ENCODE measurements at regions not wholly inside any gene's neighbourhood (a gene's known extent, or its start where the extent isn't known, plus 50 kb on each side); places are given as distances from the start of the nearest gene placed in this dataset.
A peak's percentile ranks its signal among the peaks of the same experiment; 100 is the strongest.

GRCh38 chr2:22560021-22560420 lies 825.0 kb upstream of the KLHL29 start:
- no peak for DNase-seq (ENCODE audit: low read depth)

DNA sequence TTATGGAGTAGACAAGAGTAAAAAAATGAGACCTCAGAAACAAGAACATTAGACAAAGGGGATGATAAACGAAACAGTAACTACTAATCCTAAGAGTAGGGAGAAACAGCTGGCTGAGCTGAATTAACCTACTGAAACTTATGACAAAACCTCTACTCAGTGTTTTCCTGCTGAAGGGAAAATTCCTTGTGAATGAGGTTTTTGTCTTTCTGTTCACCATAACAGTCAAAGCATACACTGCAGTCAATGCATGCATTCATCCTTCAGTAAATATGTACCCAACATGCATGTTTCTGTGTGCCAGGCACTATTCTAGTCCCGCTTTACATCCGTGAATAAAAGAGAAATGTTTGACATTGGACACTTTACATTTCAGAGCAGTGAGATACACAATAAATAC lies 805.6 kb upstream of the KLHL29 start:
- DNase-seq (ENCODE audit: low read depth), result no peak

DNA sequence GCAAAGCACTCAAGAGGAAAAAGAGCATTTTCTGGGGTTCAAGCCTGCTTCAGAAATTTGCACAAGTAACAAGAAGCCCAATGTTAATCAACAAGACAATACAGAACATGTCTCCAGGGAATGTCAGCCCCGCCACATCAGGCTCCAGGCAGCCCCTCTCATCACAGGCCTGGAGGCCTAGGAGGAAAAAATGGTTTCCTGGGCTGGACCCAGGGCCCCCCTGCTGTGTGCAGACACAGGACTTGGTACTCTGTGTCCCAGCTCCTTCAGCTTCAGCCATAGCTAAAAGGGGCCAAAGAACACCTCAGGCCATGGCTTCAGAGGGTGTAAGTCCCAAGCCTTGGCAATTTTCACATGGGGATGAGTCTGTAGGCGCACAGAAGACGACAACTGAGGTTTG lies 802.9 kb upstream of the KLHL29 start:
- DNase-seq (ENCODE audit: low read depth), result no peak

DNA sequence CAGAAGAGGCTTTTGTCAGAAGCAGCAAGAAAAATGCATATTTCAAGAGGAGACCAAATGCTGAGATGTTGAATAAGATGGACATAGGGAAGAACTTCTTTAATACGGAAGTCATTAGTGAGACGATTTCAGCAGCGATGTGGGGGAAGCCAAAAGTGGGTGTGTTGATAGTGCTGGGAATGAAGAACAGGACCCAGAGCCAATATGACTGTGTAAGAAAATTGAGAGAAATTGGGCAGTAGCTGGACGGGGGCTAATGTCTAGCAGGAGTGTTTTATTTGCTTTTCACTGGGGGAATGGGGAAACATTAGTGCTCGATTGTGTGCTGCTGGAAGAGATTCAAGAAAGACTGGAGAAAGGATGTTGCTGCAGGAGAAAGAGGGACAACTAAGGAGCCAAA lies 788.7 kb upstream of the KLHL29 start:
- peak; percentile 19 for DNase-seq (ENCODE audit: low read depth)

GRCh38 chr2:22600156-22600555 lies 784.8 kb upstream of the KLHL29 start:
- DNase-seq (ENCODE audit: low read depth), result no peak

GRCh38 chr2:22600999-22601398 lies 784.0 kb upstream of the KLHL29 start:
- no peak for DNase-seq (ENCODE audit: low read depth)

- no peak for DNase-seq (ENCODE audit: low read depth)
Measured at GRCh38 chr2:22604136-22604535, 780.8 kb upstream of the KLHL29 start.

DNA sequence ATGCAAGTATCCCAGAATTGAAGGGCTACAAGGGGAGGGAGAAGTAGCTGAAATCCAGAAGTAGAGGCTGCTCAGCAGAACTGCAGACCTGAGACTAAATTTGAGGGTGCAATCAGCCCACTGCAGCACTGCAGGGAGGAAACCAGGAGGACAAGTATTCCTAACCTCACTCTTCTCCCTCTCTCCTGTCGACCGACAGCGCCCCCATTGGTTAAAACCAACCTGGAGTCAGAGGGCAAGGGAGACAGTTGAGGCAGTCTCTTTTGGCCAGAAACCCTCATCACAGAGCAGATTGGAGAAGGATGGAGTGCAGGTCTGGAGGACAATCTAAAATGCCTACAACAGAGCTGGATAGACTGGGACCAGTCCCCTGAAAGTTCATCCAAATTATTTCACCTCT lies 768.9 kb upstream of the KLHL29 start:
- no peak for DNase-seq (ENCODE audit: low read depth)

DNA sequence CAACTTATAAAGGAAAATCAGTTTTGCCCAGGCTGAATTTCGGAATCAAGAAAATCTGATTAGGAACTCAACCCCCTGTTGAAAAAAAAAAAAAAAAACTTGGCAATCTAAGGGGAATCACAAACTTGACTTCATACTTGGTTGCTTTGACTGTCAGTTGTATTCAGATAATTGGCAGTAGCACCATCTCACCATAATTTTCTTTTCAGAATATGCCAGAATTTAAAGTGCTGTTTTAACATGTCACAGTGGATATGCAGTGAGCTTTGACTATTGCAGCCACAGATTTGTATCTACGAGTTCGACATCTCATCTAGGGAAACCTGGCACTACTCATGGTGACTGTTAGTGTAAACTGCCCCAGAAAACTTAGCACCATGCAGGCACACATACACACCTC lies 761.4 kb upstream of the KLHL29 start:
- no peak for DNase-seq (ENCODE audit: low read depth)

DNA sequence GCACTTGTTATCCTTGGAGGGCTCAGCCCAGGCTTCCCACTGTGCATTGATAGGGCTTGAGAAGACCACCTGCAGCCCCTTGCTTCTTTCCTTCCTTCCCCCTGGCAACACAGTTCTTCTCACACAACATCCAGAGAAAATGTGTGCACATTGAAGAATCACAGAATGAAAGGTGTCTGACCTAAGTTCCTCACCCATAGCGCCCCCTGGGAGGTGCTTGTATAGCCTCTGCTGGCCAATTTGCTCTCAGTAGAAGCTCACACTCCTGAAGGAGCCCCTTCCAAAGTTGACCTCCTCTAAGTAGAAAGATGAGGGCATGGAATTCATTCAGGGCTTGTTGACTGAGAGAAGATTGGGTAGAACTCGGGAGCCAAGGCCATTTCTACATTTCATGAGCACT lies 758.4 kb upstream of the KLHL29 start:
- no peak for DNase-seq (ENCODE audit: low read depth)

GRCh38 chr2:22628221-22628620 lies 756.8 kb upstream of the KLHL29 start:
- no peak for DNase-seq (ENCODE audit: low read depth)

DNA sequence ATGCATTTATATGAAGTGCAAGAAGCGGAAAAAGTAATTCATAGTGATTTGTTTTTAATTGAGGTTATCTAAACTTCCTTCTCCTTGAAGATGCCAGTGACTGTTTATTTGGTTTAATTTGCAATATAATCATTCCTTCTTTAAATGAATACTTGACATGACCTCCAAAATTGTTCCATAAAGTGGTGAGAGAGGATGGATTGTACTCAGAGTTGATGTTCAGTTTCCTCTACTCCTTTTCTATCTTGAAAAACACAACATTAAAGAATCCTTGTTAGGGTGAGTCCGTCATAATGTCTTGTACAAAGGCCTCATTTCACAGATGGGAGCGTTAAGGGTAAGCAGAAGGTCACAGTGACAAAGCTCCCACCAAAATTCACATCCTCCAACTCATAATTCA lies 756.1 kb upstream of the KLHL29 start:
- DNase-seq (ENCODE audit: low read depth), result no peak

- DNase-seq (ENCODE audit: low read depth), result no peak
Measured at GRCh38 chr2:22634167-22634566, 750.8 kb upstream of the KLHL29 start.

- no peak for DNase-seq (ENCODE audit: low read depth)
Measured at GRCh38 chr2:22656426-22656825, 728.6 kb upstream of the KLHL29 start.

DNA sequence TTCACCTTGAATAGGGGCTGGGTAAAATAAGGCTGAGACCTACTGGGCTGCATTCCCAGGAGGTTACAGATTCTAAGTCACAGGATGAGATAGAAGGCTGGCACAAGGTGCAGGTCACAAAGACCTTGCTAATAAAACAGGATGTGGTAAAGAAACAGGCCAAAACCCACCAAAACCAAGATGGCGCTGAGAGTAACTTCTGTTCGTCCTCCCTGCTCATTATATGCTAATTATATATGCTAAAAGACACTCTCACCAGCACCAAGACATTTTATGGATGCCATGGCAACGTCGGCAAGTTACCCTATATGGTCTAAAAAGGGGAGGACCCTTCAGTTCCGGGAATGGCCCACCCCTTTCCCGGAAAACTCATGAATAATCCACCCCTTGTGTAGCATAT lies 711.5 kb upstream of the KLHL29 start:
- no peak for DNase-seq (ENCODE audit: low read depth)

- no peak for DNase-seq (ENCODE audit: low read depth)
Measured at GRCh38 chr2:22683914-22684313, 701.1 kb upstream of the KLHL29 start.

DNA sequence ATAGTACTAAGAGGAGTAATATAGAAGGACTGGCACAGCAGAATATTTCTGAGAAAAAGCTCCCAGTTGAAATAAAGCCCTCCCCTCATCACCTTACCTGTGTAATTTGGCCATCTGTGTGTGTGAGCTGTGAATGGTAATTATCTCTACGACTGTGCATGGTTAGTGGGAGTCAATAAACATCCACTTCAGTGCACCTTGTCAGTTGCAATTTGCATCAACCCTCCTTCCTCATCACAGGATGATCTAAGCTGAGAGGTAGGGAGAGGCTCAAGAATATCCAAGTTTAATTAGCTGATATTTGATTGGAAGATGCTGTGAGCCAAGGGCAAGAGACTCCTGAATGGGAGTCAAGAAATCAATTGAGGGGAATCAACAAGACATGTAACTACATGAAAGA lies 694.9 kb upstream of the KLHL29 start:
- DNase-seq (ENCODE audit: low read depth), result no peak

- DNase-seq (ENCODE audit: low read depth), result no peak
Measured at GRCh38 chr2:22691666-22692065, 693.3 kb upstream of the KLHL29 start.

GRCh38 chr2:22692746-22693145 lies 692.2 kb upstream of the KLHL29 start:
- no peak for DNase-seq (ENCODE audit: low read depth)

DNA sequence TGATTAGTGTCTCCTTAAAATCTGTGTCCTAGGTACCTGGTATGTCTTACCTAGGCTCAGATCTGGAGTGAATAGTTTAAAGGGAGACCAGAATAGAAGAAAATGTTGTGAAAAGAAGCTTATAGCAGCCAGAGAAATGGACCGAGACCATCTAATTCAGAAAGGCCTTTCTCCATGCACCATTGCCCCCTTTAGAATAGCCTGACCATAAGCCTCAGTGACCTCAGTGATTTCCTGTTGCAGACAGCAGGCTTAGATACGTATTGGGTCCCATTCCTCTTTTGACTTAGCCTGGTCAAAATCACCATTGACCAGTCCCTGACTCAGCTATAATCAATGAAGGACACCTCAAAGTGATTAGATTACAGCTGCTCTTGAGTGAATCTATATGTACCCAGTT lies 690.7 kb upstream of the KLHL29 start:
- DNase-seq (ENCODE audit: low read depth), result no peak

- DNase-seq (ENCODE audit: low read depth), result no peak
Measured at GRCh38 chr2:22694856-22695255, 690.1 kb upstream of the KLHL29 start.

DNA sequence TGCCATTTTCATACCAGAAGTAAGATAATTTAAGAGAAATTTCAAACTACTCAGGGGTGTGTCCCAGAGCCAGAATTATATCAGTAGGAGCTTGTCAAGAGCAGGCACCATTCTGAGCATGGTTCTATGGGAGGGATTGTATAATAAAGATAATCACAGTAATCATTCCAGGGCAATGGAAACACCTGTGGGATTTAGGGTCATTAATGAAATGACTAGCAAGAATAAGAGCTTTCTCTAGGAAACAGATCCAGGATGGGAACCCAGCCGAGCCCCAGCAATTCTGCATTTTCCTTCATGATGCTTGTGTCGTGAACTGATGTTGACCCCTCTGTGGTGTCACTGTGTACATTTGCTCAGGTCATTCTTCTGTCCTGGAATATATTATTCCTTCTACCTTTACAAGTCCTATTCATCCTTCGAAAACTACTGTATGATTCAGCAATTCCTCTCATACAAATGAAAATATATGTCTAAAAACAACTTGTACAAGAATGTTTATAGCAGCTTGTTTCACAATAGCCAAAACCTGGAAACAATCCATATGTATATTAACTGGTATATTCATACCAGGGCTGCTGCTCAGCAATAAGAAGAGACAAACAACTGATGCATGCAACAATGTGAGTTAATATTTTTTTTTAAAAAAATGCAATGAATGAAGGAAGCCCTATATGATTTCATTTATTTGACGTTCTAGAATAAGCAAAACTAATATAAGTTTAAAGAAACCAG lies 687.8 kb upstream of the KLHL29 start:
- DNase-seq (ENCODE audit: low read depth), result no peak

DNA sequence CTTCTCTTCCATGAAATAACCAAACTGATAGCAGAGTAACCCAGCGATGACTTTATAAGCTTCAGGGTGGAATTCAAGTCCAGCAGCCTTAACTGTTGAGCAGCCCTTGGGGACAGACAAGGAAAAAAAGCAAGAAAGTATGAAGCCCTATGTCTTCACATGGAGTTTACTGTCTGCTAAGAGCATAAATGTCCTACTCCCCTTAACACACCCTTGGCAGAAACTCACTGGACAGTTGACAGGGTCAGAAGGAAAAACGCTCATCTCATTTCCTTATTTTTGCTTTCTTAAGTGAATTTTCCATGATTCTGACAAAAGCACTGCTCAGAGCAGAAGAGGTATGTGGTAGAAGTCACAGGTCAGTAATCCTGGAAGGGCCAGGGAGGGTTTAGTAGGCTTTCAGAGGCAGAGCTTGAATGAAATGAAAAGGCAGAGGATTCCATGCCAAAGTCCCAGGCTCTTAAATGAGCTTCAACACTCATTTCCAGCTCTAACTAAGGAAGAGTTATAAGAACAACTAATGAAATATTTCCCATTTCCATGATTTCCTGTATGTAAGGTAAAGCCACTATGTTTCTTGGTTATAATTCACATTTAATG lies 683.3 kb upstream of the KLHL29 start:
- DNase-seq (ENCODE audit: low read depth), result peak; percentile 59
